ENCODE measurements at regions not wholly inside any gene's neighbourhood (a gene's known extent, or its start where the extent isn't known, plus 50 kb on each side); places are given as distances from the start of the nearest gene placed in this dataset.

DNA sequence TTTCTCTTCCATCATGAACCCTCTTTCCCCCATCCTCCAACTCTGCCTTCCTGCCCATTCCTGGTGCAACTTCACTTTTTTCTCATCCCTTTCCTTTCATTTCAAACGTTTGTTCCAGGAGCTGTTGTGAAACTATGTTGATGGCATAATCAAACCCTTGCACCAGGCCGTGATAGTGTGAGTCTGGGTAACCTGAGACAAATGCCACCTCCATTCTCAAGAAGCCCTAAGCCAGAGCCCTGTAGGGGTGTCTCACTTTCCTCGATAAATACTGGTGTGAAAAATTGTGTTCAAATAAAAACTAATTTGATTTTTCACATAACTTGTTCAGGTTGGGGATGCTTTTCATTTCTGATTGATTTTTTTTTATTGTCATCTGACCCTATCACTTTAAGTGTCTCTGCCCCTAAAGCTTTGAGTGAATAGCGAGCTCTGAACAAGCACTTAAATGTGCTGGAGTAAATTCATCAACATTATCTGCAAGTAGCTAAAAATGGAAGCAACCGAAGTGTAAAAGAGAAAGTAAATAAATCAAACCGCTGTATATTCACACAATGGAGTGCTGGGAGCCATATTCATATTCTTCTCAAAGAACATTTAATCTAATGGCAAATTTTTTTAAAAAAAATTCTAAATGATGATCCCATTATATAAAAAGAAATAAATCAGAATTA is 303.1 kb upstream of the CDYL start (continued):
- TF ChIP-seq ARID4B (CRISPR knock-in tag; IDR thresholded peaks at IDR 0.05): no peak
- TF ChIP-seq, protein P1, sequence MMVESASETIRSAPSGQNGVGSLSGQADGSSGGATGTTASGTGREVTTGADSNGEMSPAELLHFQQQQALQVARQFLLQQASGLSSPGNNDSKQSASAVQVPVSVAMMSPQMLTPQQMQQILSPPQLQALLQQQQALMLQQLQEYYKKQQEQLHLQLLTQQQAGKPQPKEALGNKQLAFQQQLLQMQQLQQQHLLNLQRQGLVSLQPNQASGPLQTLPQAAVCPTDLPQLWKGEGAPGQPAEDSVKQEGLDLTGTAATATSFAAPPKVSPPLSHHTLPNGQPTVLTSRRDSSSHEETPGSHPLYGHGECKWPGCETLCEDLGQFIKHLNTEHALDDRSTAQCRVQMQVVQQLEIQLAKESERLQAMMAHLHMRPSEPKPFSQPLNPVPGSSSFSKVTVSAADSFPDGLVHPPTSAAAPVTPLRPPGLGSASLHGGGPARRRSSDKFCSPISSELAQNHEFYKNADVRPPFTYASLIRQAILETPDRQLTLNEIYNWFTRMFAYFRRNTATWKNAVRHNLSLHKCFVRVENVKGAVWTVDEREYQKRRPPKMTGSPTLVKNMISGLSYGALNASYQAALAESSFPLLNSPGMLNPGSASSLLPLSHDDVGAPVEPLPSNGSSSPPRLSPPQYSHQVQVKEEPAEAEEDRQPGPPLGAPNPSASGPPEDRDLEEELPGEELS (CRISPR knock-in tag; IDR thresholded peaks at IDR 0.05; ENCODE audit: borderline replicate concordance): no peak

DNA sequence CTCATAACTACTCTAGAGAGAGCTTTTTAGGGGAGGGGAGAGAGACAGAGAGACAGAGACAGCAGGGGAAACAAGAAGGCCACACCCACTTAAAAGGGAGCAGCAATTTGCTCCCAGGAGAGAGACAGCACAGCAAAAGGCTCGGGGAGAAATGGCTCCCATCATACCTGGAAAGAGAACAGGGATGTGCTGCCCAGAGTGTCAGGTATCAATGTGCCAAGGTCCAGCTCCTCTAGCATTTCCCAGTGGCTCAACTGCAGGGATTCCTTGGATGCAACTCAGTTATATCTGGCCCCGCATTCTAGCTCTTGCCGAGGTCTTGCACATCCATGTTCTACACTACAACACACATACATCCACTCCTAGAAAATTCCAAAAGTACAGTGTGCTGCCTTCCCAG is 304.0 kb upstream of the CDYL start:
- Histone ChIP-seq H3K4me2 (ENCODE audit: insufficient read depth, low read length) (no peak overlapping the region), H4K20me1 (replicated peaks; ENCODE audit: control insufficient read depth, insufficient read depth, low read length) (no peaks in the 10 kb centered on the region), H3K4me1 (replicated peaks in 1 of 2; ENCODE audit: control insufficient read depth in 2 of 2, insufficient read depth in 2 of 2, low read length in 2 of 2) (no peaks in the 10 kb centered on the region), H3K27ac (ENCODE audit: extremely low read depth, low read depth, low read length) (no peak overlapping the region), H3K9me3 (replicated peaks; ENCODE audit: control insufficient read depth, insufficient read depth, low read depth, low read length) (no peaks in the 10 kb centered on the region; the same call in 1 of the 2 replicates), H3K9me1 (ENCODE audit: control insufficient read depth, insufficient read depth, low read length) (no peaks in the 10 kb centered on the region), H2AFZ (ENCODE audit: low read depth, low read length) (no peak overlapping the region), H3K27me3 (ENCODE audit: control insufficient read depth in 2 of 2, insufficient read depth in 2 of 2, low read length in 2 of 2) (peaks cover 0 to 4% of the 10 kb centered on the region in 2 experiments; a peak in 2 of 5 replicates), H3K36me3 (ENCODE audit: control insufficient read depth, insufficient read depth, low read length) (no peaks in the 10 kb centered on the region), H3K4me3 (no peak overlapping the region), H3K79me2 (ENCODE audit: control insufficient read depth, insufficient read depth, low read length) (no peaks in the 10 kb centered on the region), H3K9ac (ENCODE audit: insufficient read depth in 1 of 2, low read depth in 2 of 2, low read length in 2 of 2) (no peak overlapping the region)
- in situ Hi-C loops (cut with MboI): no loop called here
- DNase-seq (ENCODE audit: extremely low read depth in 1 of 4, low spot score in 3 of 4) (no peak), ATAC-seq (no peak), FAIRE-seq (no peak)
- WGBS (ENCODE audit: insufficient coverage, low coverage, missing lambda C conversion rate): 3% methylated on average over 3 of the region's 3 CpGs
- CTCF ChIA-PET (ENCODE audit: low intra/inter-chr PET ratio): no interaction called here
- POLR2A ChIA-PET: interaction anchor here (0.6 kb wide), 1 partner anchor 65 kb away, joined by 4 read pairs; no protein-coding TSS in a partner anchor
- intact Hi-C loops (cut with micrococcal nuclease): no loop called here
- BruUV-seq (replicated peaks): no TSS peak
- TF ChIP-seq MCM5 (IDR thresholded peaks at IDR 0.05; ENCODE audit: low read depth) (no peak), ZNF764 (CRISPR knock-in tag; IDR thresholded peaks at IDR 0.05; ENCODE audit: low read depth) (no peak), TARDBP (IDR thresholded peaks at IDR 0.05) (no peak), KLF1 (tag; IDR thresholded peaks at IDR 0.05) (no peak), E2F4 (CRISPR knock-in tag; IDR thresholded peaks at IDR 0.05; ENCODE audit: low read depth) (no peak), HDAC8 (tag; IDR thresholded peaks at IDR 0.05) (no peak), SMARCC2 (IDR thresholded peaks at IDR 0.05; ENCODE audit: low read depth) (no peak), SMAD2 (IDR thresholded peaks at IDR 0.05; ENCODE audit: low read depth, low read length) (no peak), XRCC4 (IDR thresholded peaks at IDR 0.05; ENCODE audit: extremely low read depth, insufficient read depth, insufficient read length) (no peak), RFX1 (IDR thresholded peaks at IDR 0.05) (no peak), NR3C1 (CRISPR knock-in tag; IDR thresholded peaks at IDR 0.05) (no peak)

Data from K562 (cell line).